ENCODE measurements at regions not wholly inside any gene's neighbourhood (a gene's known extent, or its start where the extent isn't known, plus 50 kb on each side); places are given as distances from the start of the nearest gene placed in this dataset.

GRCh38 chr3:65170390-65171042 lies 482.7 kb upstream of the ADAMTS9 start:
- ChIA-PET POLR2A (no interaction called here), CTCF (interaction anchor here (0.6 to 2.1 kb wide), 4 partner anchors 43 to 640 kb away, joined by 3 to 12 read pairs (median 6); no protein-coding TSS in a partner anchor)
- H3K27me3 ChIP-seq (ENCODE audit: control insufficient read depth, insufficient read depth, low read length): no peaks in the 10 kb centered on the region
- peak; percentile 26 for DNase-seq (ENCODE audit: low read depth, low spot score)
- no peaks in the 10 kb centered on the region for H3K9me3 ChIP-seq (ENCODE audit: control insufficient read depth, insufficient read depth, low read length)
- no peak overlapping the region for H3K27ac ChIP-seq (ENCODE audit: low read depth, low read length)
- no peak overlapping the region for H3K4me3 ChIP-seq (ENCODE audit: low read depth, low read length)
- TF ChIP-seq, protein P1, sequence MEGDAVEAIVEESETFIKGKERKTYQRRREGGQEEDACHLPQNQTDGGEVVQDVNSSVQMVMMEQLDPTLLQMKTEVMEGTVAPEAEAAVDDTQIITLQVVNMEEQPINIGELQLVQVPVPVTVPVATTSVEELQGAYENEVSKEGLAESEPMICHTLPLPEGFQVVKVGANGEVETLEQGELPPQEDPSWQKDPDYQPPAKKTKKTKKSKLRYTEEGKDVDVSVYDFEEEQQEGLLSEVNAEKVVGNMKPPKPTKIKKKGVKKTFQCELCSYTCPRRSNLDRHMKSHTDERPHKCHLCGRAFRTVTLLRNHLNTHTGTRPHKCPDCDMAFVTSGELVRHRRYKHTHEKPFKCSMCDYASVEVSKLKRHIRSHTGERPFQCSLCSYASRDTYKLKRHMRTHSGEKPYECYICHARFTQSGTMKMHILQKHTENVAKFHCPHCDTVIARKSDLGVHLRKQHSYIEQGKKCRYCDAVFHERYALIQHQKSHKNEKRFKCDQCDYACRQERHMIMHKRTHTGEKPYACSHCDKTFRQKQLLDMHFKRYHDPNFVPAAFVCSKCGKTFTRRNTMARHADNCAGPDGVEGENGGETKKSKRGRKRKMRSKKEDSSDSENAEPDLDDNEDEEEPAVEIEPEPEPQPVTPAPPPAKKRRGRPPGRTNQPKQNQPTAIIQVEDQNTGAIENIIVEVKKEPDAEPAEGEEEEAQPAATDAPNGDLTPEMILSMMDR (IDR thresholded peaks at IDR 0.05; ENCODE audit: low read depth, low read length): peak; percentile 31; the same call in 1 of the 2 replicates

DNA sequence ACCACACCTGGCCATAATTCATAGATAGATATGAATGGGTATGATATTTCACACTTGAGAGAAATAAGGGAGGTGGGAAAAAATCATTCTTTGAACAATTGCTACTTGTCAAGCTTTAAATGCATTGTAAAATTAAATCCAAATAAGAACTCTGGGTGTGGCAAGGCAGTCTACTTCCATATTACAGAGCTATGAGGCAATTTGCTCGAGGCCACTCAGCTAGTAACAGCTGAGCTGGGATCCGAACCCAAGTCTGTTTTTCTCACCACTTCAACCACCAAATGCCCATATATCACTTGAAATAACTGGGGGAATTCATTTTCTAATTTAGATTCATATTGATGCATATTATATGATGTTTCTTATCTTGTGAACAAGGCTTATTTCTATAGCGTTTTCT lies 482.2 kb upstream of the ADAMTS9 start:
- TF ChIP-seq, protein P1 (IDR thresholded peaks at IDR 0.05; ENCODE audit: low read depth, low read length): no peak
- DNase-seq (ENCODE audit: low read depth, low spot score): no peak
- Histone ChIP-seq H3K27me3 (ENCODE audit: control insufficient read depth, insufficient read depth, low read length) (no peaks in the 10 kb centered on the region), H3K27ac (ENCODE audit: low read depth, low read length) (no peak overlapping the region), H3K4me3 (ENCODE audit: low read depth, low read length) (no peak overlapping the region), H3K9me3 (ENCODE audit: control insufficient read depth, insufficient read depth, low read length) (no peaks in the 10 kb centered on the region)
- CTCF ChIA-PET: interaction anchor here (0.6 to 2.1 kb wide), 4 partner anchors 42 to 640 kb away, joined by 3 to 12 read pairs (median 6); no protein-coding TSS in a partner anchor
- POLR2A ChIA-PET: no interaction called here

- no peaks in the 10 kb centered on the region for H3K9me3 ChIP-seq (ENCODE audit: control insufficient read depth, insufficient read depth, low read length)
- ChIA-PET CTCF (no interaction called here), POLR2A (no interaction called here)
- DNase-seq (ENCODE audit: low read depth, low spot score): no peak
- TF ChIP-seq, protein P1 (IDR thresholded peaks at IDR 0.05; ENCODE audit: low read depth, low read length): no peak
- no peak overlapping the region for H3K4me3 ChIP-seq (ENCODE audit: low read depth, low read length)
- no peak overlapping the region for H3K27ac ChIP-seq (ENCODE audit: low read depth, low read length)
- no peaks in the 10 kb centered on the region for H3K27me3 ChIP-seq (ENCODE audit: control insufficient read depth, insufficient read depth, low read length)
Observed at GRCh38 chr3:65168547-65168946, 480.7 kb upstream of the ADAMTS9 start.

- POLR2A ChIA-PET: no interaction called here
- Histone ChIP-seq H3K9me3 (ENCODE audit: control insufficient read depth, insufficient read depth, low read length) (no peaks in the 10 kb centered on the region), H3K4me3 (ENCODE audit: low read depth, low read length) (no peak overlapping the region), H3K27ac (ENCODE audit: low read depth, low read length) (no peak overlapping the region), H3K27me3 (ENCODE audit: control insufficient read depth, insufficient read depth, low read length) (no peaks in the 10 kb centered on the region)
- TF ChIP-seq, protein P1 (IDR thresholded peaks at IDR 0.05; ENCODE audit: low read depth, low read length): no peak
- no peak for DNase-seq (ENCODE audit: low read depth, low spot score)
- CTCF ChIA-PET: no interaction called here
Observed at GRCh38 chr3:65166531-65166930, 478.7 kb upstream of the ADAMTS9 start.

- no peak for DNase-seq (ENCODE audit: low read depth, low spot score)
- no peak overlapping the region for H3K27ac ChIP-seq (ENCODE audit: low read depth, low read length)
- H3K9me3 ChIP-seq (ENCODE audit: control insufficient read depth, insufficient read depth, low read length): no peaks in the 10 kb centered on the region
- no peak overlapping the region for H3K4me3 ChIP-seq (ENCODE audit: low read depth, low read length)
- ChIA-PET POLR2A (no interaction called here), CTCF (no interaction called here)
- TF ChIP-seq, protein P1 (IDR thresholded peaks at IDR 0.05; ENCODE audit: low read depth, low read length): no peak
- no peaks in the 10 kb centered on the region for H3K27me3 ChIP-seq (ENCODE audit: control insufficient read depth, insufficient read depth, low read length)
Observed at GRCh38 chr3:65158023-65158422, 470.2 kb upstream of the ADAMTS9 start.
